K562 (cell line): ENCODE measurements at regions not wholly inside any gene's neighbourhood (a gene's known extent, or its start where the extent isn't known, plus 50 kb on each side); places are given as distances from the start of the nearest gene placed in this dataset.

Source experiments
- BACH1 ChIP-seq: fragments of 200-800 bp; sonication (Bioruptor generic); IDR thresholded peaks from 2 replicates; pipeline ENCODE4 v1.6.1; 2016; ENCODE audit warnings: missing genetic modification characterization, missing compliant biosample characterization
- CHAMP1 ChIP-seq: fragments of 450-650 bp; IDR thresholded peaks from 2 replicates; pipeline ENCODE4 v1.6.1; 2016; ENCODE audit warnings: mild to moderate bottlenecking
- CREM ChIP-seq: IDR thresholded peaks from 2 replicates; pipeline ENCODE4 v1.6.1; 2014; ENCODE audit warnings: antibody characterized with exemption, low read depth
- FOSL1 ChIP-seq: fragments of 200-800 bp; sonication (Bioruptor generic); conservative IDR thresholded peaks from 2 replicates; pipeline ENCODE4 v1.6.1; 2016; ENCODE audit warnings: missing genetic modification characterization, missing compliant biosample characterization
- FOXJ2 ChIP-seq: fragments of 200-800 bp; sonication (Bioruptor generic); IDR thresholded peaks from 2 replicates; pipeline ENCODE4 v1.6.1; 2016; ENCODE audit warnings: missing genetic modification characterization, missing compliant biosample characterization
- MTA1 ChIP-seq: fragments of 450-650 bp; IDR thresholded peaks from 2 replicates; pipeline ENCODE4 v1.6.1; 2017; ENCODE audit warnings: borderline replicate concordance
- MYC ChIP-seq, 2 experiments: fragments of 250-450 bp in 1 of 2; sonication (Bioruptor Pico) in 1 of 2; IDR thresholded peaks; 2 replicates each; pipeline versions ENCODE4 v1.5.1 to v1.6.1; 2012 to 2021; ENCODE audit warnings: low read depth in 2 of 2, borderline replicate concordance in 1 of 2, improper control_type of control experiment in 1 of 2, low read length in 1 of 2, mild to moderate bottlenecking in 1 of 2, moderate library complexity in 1 of 2
- POLR2H ChIP-seq: IDR thresholded peaks from 2 replicates; pipeline ENCODE4 v1.6.1; 2016; ENCODE audit warnings: missing genetic modification characterization, low read depth, mild to moderate bottlenecking, control low read depth, missing compliant biosample characterization, moderate library complexity
- TCF7 ChIP-seq: sonication (generic); IDR thresholded peaks from 2 replicates; pipeline ENCODE4 v1.6.1; 2016; ENCODE audit warnings: antibody characterized with exemption, borderline replicate concordance
- ZBTB40 ChIP-seq, 2 experiments: fragments of 450-650 bp in 1 of 2; sonication (generic) in 1 of 2; formaldehyde crosslinking in 1 of 2; IDR thresholded peaks; 2 replicates each; pipeline versions ENCODE4 v1.7.1 to v1.9.0; 2016 to 2022; ENCODE audit warnings: inconsistent platforms in 1 of 2, mild to moderate bottlenecking in 1 of 2, missing genetic modification reagents in 1 of 2
- ZC3H8 ChIP-seq: fragments of 450-650 bp; IDR thresholded peaks from 2 replicates; pipeline ENCODE4 v1.6.1; 2017
- TF ChIP-seq, protein P1 (sequence below): fragments of 450-650 bp; IDR thresholded peaks from 2 replicates; pipeline ENCODE4 v1.6.1; 2016

DNA sequence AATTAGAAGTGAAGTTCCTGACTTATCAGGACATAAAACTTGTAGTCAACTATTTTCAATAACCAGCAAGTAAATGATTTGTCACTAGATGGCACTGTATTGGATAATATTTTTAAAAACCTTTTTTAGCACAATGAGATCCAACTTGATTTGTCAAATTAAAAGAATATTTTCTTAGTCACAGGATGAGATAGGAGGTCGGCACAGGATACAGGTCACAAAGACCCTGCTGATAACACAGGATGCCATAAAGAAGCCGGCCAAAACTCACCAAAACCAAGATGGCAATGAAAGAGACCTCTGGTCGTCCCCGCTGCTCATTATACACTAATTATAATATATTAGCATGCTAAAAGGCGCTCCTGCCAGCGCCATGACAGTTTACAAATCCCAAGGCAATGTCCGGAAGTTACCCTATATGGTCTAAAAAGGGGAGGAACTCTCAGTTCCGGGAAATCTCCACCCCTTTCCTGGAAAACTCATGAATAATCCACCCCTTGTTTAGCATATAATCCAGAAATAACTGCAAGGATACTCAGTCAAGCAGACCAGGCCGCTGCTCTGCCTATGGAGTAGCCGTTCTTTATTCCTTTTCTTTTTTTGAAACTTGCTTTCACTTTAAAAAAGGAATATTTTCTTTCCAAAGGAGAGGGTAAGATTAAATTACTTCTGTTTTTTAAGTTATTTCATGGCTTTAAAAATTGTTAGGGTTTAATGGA is 255.7 kb upstream of the MKLN1 start (continued):
- TF ChIP-seq ZBTB40 (IDR thresholded peaks at IDR 0.05), result peak; percentile 18; the same call in 1 of the 2 replicates
- no peak for TF ChIP-seq ZBTB40 (CRISPR knock-in tag; IDR thresholded peaks at IDR 0.05)
- TF ChIP-seq BACH1 (tag), result peak; percentile 55; the same call in 1 of the 2 replicates
- TF ChIP-seq TCF7, result no peak
- TF ChIP-seq CHAMP1, result 0 out of 2 replicates have a peak, but pooled peaks have one; percentile 5
- peak; percentile 59; the same call in 1 of the 2 replicates for TF ChIP-seq FOXJ2 (tag)
- TF ChIP-seq POLR2H (tag), result peak; percentile 94
- TF ChIP-seq MTA1, result no peak
- peak; percentile 24; the same call in 1 of the 2 replicates for TF ChIP-seq MYC (IDR thresholded peaks at IDR 0.05; ENCODE audit: low read depth, low read length)
- TF ChIP-seq MYC (CRISPR knock-in tag; IDR thresholded peaks at IDR 0.05; ENCODE audit: borderline replicate concordance, low read depth), result no peak
- 0 out of 2 replicates have a peak, but pooled peaks have one; percentile 5 for TF ChIP-seq CREM
- TF ChIP-seq ZC3H8, result no peak
- peak; percentile 63 for TF ChIP-seq FOSL1 (tag)
- TF ChIP-seq, protein P1, sequence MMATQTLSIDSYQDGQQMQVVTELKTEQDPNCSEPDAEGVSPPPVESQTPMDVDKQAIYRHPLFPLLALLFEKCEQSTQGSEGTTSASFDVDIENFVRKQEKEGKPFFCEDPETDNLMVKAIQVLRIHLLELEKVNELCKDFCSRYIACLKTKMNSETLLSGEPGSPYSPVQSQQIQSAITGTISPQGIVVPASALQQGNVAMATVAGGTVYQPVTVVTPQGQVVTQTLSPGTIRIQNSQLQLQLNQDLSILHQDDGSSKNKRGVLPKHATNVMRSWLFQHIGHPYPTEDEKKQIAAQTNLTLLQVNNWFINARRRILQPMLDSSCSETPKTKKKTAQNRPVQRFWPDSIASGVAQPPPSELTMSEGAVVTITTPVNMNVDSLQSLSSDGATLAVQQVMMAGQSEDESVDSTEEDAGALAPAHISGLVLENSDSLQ, result peak; percentile 69
